ENCODE measurements at regions not wholly inside any gene's neighbourhood (a gene's known extent, or its start where the extent isn't known, plus 50 kb on each side); places are given as distances from the start of the nearest gene placed in this dataset.

- intact Hi-C loops (cut with DNase I): no loop called here
- Histone ChIP-seq H3K9me3 (no peaks in the 10 kb centered on the region), H3K27ac (no peak overlapping the region), H3K27me3 (no peaks in the 10 kb centered on the region), H3K4me1 (no peaks in the 10 kb centered on the region), H3K4me3 (no peak overlapping the region), H3K36me3 (no peaks in the 10 kb centered on the region)
- WGBS (ENCODE audit: insufficient coverage, low coverage, low lambda C conversion rate, missing lambda C conversion rate): 38% methylated on average over 4 of the region's 4 CpGs
- ATAC-seq: no peak
- TF ChIP-seq, protein P1, sequence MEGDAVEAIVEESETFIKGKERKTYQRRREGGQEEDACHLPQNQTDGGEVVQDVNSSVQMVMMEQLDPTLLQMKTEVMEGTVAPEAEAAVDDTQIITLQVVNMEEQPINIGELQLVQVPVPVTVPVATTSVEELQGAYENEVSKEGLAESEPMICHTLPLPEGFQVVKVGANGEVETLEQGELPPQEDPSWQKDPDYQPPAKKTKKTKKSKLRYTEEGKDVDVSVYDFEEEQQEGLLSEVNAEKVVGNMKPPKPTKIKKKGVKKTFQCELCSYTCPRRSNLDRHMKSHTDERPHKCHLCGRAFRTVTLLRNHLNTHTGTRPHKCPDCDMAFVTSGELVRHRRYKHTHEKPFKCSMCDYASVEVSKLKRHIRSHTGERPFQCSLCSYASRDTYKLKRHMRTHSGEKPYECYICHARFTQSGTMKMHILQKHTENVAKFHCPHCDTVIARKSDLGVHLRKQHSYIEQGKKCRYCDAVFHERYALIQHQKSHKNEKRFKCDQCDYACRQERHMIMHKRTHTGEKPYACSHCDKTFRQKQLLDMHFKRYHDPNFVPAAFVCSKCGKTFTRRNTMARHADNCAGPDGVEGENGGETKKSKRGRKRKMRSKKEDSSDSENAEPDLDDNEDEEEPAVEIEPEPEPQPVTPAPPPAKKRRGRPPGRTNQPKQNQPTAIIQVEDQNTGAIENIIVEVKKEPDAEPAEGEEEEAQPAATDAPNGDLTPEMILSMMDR (IDR thresholded peaks at IDR 0.05): no peak
- TF ChIP-seq POLR2A (IDR thresholded peaks at IDR 0.05): no peak
- DNase-seq: no peak
Observed at GRCh38 chr12:126636821-126637220, 1571.6 kb downstream of the AACS start.

- WGBS (ENCODE audit: insufficient coverage, low coverage, low lambda C conversion rate, missing lambda C conversion rate): 39% methylated on average over 2 of the region's 2 CpGs
- TF ChIP-seq POLR2A (IDR thresholded peaks at IDR 0.05): no peak
- TF ChIP-seq, protein P1 (IDR thresholded peaks at IDR 0.05): no peak
Observed at GRCh38 chr12:126644236-126645020, 1579.2 kb downstream of the AACS start.

DNA sequence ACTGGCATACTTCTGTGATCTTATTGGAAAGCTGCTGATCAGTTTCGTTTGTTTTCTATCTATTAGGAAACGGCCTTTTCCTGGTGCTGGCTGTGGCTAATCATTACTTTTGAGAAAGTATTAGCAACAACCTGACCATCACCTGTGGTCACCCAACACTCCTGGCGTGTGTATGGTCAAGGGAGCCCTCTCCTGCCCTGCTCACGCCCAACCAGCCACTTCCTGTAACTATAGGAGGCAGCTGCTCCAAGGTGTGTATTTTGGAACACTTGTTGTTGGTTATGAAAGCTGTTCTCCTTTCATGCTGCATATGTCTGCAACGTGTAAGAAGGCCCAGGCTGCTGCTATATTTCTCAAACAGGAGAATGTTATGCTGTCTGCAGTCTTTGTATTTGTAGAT, 1582.8 kb downstream of the AACS start:
- H3K9me3 ChIP-seq: no peaks in the 10 kb centered on the region
- H3K27ac ChIP-seq: no peak overlapping the region
- no peaks in the 10 kb centered on the region for H3K27me3 ChIP-seq
- no peak for ATAC-seq
- DNase-seq: no peak
- no peaks in the 10 kb centered on the region for H3K36me3 ChIP-seq
- H3K4me1 ChIP-seq: no peaks in the 10 kb centered on the region
- intact Hi-C loops (cut with DNase I): no loop called here
- WGBS (ENCODE audit: insufficient coverage, low coverage, low lambda C conversion rate, missing lambda C conversion rate): 29% methylated on average over 5 of the region's 5 CpGs
- no peak overlapping the region for H3K4me3 ChIP-seq
- no peak for TF ChIP-seq POLR2A (IDR thresholded peaks at IDR 0.05)
- TF ChIP-seq, protein P1 (IDR thresholded peaks at IDR 0.05): no peak

More at GRCh38 chr12:126644236-126645020, 1579.2 kb downstream of the AACS start:
- no peaks in the 10 kb centered on the region for H3K27me3 ChIP-seq
- intact Hi-C loops (cut with DNase I): no loop called here
- no peaks in the 10 kb centered on the region for H3K9me3 ChIP-seq
- DNase-seq (no peak), ATAC-seq (no peak)
- H3K4me3 ChIP-seq: no peak overlapping the region
- H3K4me1 ChIP-seq: no peaks in the 10 kb centered on the region
- H3K27ac ChIP-seq: no peak overlapping the region
- H3K36me3 ChIP-seq: no peaks in the 10 kb centered on the region

DNA sequence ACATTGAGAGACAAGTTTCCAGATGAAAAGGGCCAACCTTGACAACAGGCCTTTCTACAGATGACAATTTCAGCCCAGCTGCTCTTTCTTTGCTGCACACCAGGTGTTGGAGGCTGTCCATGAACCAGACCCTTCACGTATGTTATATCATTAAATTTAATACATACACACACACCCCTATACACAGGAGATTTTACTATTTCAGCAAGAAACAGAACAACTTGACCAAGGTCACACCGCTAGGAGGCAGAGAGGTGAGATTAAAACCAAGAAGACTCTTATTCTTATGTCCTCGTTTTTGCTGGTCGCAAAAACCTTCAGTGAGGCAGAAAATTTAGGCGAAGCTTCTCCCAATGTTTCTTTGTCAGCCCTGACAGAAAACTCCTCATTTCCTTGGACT, 1585.9 kb downstream of the AACS start:
- 87% methylated on average over 5 of the region's 5 CpGs for WGBS (ENCODE audit: insufficient coverage, low coverage, low lambda C conversion rate, missing lambda C conversion rate)

More for the DNA sequence above, 1585.9 kb downstream of the AACS start:
- TF ChIP-seq, protein P1 (IDR thresholded peaks at IDR 0.05): no peak
- no peak for TF ChIP-seq POLR2A (IDR thresholded peaks at IDR 0.05)
- Histone ChIP-seq H3K4me1 (no peaks in the 10 kb centered on the region), H3K9me3 (no peaks in the 10 kb centered on the region), H3K36me3 (no peaks in the 10 kb centered on the region), H3K27ac (no peak overlapping the region), H3K27me3 (no peaks in the 10 kb centered on the region), H3K4me3 (no peak overlapping the region)
- intact Hi-C loops (cut with DNase I): no loop called here
- DNase-seq (no peak), ATAC-seq (no peak)
